GM15510 (cell line): ENCODE measurements at regions not wholly inside any gene's neighbourhood (a gene's known extent, or its start where the extent isn't known, plus 50 kb on each side); places are given as distances from the start of the nearest gene placed in this dataset.

ENCODE experiments used
- POLR2A ChIP-seq: IDR thresholded peaks from 3 replicates; pipeline ENCODE4 v1.6.1; 2011; ENCODE audit warnings: borderline replicate concordance; ENCODE audit not compliant: insufficient read length; ENCODE audit errors: extremely low read depth

GRCh38 chr2:241965931-241966412, 96.4 kb downstream of the RTP5 start:
- peak; percentile 20 for TF ChIP-seq POLR2A

- no peak for TF ChIP-seq POLR2A
Observed at GRCh38 chr2:241966647-241967466, 97.3 kb downstream of the RTP5 start.

- no peak for TF ChIP-seq POLR2A
Observed at GRCh38 chr2:241967467-241968144, 98.1 kb downstream of the RTP5 start.

- no peak for TF ChIP-seq POLR2A
Observed at GRCh38 chr2:241968417-241968816, 98.9 kb downstream of the RTP5 start.

- no peak for TF ChIP-seq POLR2A
Observed at GRCh38 chr2:241970716-241971115, 101.2 kb downstream of the RTP5 start.

- no peak for TF ChIP-seq POLR2A
Observed at GRCh38 chr2:241974096-241974495, 104.6 kb downstream of the RTP5 start.

GRCh38 chr2:241974851-241975592, 105.5 kb downstream of the RTP5 start:
- no peak for TF ChIP-seq POLR2A

- no peak for TF ChIP-seq POLR2A
Observed at GRCh38 chr2:241975593-241976284, 106.2 kb downstream of the RTP5 start.

- no peak for TF ChIP-seq POLR2A
Observed at GRCh38 chr2:241976296-241976695, 106.8 kb downstream of the RTP5 start.

GRCh38 chr2:241977557-241978300, 108.2 kb downstream of the RTP5 start:
- no peak for TF ChIP-seq POLR2A

- TF ChIP-seq POLR2A: no peak
Observed at GRCh38 chr2:241978670-241979069, 109.1 kb downstream of the RTP5 start.

GRCh38 chr2:241980193-241980592, 110.7 kb downstream of the RTP5 start:
- TF ChIP-seq POLR2A: no peak

- no peak for TF ChIP-seq POLR2A
Observed at GRCh38 chr2:241981076-241981700, 111.7 kb downstream of the RTP5 start.
